Mammary epithelial cell (primary cell): ENCODE measurements at regions not wholly inside any gene's neighbourhood (a gene's known extent, or its start where the extent isn't known, plus 50 kb on each side); places are given as distances from the start of the nearest gene placed in this dataset.

Source experiments
- EZH2 ChIP-seq: IDR thresholded peaks from 2 replicates; pipeline ENCODE4 v1.6.1; 2012; ENCODE audit warnings: low read length, inconsistent platforms, borderline replicate concordance
- TF ChIP-seq, protein P1 (sequence below), 2 donors: IDR thresholded peaks in 1 of 2; conservative IDR thresholded peaks in 1 of 2; 2 replicates each; pipeline ENCODE4 v1.5.1; 2011 to 2012; ENCODE audit warnings: inconsistent platforms in 2 of 2, low read length in 2 of 2, mild to moderate bottlenecking in 2 of 2, control low read depth in 1 of 2, low read depth in 1 of 2; ENCODE audit not compliant: insufficient read depth in 1 of 2; ENCODE audit errors: extremely low read depth in 1 of 2

- TF ChIP-seq, protein P1, sequence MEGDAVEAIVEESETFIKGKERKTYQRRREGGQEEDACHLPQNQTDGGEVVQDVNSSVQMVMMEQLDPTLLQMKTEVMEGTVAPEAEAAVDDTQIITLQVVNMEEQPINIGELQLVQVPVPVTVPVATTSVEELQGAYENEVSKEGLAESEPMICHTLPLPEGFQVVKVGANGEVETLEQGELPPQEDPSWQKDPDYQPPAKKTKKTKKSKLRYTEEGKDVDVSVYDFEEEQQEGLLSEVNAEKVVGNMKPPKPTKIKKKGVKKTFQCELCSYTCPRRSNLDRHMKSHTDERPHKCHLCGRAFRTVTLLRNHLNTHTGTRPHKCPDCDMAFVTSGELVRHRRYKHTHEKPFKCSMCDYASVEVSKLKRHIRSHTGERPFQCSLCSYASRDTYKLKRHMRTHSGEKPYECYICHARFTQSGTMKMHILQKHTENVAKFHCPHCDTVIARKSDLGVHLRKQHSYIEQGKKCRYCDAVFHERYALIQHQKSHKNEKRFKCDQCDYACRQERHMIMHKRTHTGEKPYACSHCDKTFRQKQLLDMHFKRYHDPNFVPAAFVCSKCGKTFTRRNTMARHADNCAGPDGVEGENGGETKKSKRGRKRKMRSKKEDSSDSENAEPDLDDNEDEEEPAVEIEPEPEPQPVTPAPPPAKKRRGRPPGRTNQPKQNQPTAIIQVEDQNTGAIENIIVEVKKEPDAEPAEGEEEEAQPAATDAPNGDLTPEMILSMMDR (conservative IDR thresholded peaks at IDR 0.05 in 1 of 2, IDR thresholded peaks at IDR 0.05 in 1 of 2; ENCODE audit: extremely low read depth in 1 of 2, insufficient read depth in 1 of 2, low read depth in 1 of 2, low read length in 2 of 2): no peak
- no peak for TF ChIP-seq EZH2
Observed at GRCh38 chr13:56168581-56168980, 972.1 kb upstream of the PRR20A start.
